GM18868 (cell line): ENCODE measurements at regions not wholly inside any gene's neighbourhood (a gene's known extent, or its start where the extent isn't known, plus 50 kb on each side); places are given as distances from the start of the nearest gene placed in this dataset.
A peak's percentile ranks its signal among the peaks of the same experiment; 100 is the strongest.

ENCODE experiments used
- ATAC-seq: cut with Tn5 transposase; IDR thresholded peaks from one replicate; pipeline ENCODE4 v1.9.1; 2021; ENCODE audit warnings: mild to moderate bottlenecking, moderate library complexity; ENCODE audit not compliant: unreplicated experiment

DNA sequence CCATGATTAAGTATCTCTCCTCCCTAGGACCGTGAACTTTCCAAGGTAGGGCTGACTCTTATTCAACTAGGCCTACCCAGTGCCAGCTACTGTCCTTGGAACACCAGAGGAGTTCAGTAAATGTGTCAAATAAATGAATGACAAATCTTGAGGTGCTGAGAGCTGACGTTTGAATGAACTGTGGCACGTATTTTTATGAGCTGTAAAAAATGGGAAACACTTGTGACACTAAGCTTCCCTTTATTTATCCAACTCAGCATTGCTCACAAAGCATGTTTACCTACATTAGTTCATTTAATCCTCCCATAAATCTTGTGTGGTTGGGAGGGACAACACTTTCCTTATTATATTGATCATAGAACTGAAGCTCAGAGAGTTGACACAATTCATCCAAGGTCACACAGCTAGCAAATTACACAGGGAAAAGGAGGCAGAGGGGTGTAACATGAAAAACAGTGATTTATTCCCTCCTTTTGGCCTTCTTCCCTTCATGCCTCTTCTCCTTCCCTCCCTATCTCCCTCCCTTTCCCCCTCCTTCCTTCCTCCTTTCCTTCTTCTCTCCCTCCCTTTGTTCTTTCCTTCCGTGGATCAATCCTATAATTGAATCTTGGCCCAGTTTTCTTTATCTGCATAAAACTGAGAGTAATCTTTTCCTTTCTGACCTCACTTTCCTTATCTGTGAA is 412.6 kb downstream of the DMRT2 start:
- ATAC-seq = no peak

DNA sequence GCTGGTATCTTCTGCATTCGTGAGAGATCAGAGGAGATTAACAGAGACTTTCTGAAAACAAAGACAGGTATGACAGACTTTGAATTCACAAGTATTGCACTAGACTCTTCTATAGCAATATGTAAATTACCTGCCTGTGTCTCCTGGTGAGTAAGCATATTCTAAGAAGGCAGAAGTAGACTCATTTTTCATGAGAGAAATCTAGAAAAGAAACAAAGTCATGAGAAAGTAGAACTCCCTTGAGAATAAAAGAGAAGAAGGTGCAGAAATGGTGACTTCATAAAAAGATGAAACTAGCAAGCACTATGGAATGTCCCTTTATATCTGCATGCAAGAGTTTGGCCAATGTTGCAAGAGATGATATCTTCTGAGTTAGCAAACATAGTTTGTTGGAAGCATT is 419.8 kb downstream of the DMRT2 start:
- peak; percentile 95 for ATAC-seq

- no peak for ATAC-seq
These were observed 423.9 kb downstream of the DMRT2 start for GRCh38 chr9:1473956-1474634.

GRCh38 chr9:1474671-1475070 is 424.5 kb downstream of the DMRT2 start:
- ATAC-seq = no peak

DNA sequence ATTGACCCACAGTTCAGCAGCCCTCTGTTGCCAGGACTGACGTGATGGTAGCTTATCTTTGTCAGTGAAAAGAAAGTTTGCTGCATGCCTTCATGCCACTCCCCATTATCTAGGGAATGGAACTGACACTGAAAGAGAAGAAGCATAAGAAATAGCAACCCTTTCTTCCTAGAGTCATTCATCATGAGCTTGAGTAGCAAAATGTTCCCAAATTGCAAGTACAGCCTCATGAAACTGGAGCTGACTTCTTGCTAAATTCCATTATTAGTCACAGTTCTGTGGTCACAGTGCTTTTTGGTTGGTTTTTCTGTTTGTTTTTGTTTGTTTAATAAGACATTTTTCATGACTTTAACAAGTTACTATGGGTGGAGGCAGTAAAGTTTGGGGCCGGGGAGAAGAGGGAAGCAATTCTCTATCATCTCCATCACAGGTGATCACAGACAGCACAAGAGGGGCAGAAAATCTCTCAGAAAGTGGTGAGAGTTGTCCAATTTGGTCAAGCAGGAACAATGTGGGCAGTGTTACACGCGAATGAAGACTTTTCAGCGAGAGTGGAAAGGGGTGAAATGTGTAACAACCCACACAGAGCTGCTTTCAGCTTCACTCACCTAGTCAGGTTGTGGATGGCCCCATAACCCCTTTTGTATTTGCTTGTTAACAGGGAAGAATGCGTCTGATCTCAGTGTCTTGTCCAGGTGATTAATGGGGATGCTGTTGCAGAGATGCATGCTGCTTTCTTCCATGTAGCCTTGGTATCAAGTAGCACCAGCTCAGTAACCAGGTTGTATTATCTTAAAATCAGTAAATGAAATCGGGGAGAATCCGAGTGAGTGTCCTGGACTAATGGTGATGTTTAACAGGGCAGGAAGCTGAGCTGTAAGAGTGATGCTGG is 440.4 kb downstream of the DMRT2 start:
- peak; percentile 90 for ATAC-seq

DNA sequence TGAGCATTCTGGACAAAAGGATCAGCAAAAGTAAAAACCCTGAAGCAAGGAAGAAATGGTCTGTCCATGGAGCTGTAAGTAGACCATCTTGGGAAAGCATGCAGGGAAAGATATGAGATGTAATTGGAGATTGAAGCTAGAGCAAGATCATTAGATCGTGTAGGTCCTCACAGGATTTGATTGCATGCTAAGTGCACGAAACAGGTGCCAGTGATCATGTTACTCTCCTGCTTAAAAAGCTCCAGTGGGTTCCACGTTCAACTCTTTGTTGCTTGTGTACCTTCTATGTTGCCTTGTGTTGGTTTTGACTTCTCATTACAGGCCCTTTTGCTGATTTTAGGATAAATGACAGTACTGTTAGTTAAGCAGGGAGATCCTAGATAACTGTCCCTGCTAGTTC is 442.0 kb downstream of the DMRT2 start:
- ATAC-seq = no peak

DNA sequence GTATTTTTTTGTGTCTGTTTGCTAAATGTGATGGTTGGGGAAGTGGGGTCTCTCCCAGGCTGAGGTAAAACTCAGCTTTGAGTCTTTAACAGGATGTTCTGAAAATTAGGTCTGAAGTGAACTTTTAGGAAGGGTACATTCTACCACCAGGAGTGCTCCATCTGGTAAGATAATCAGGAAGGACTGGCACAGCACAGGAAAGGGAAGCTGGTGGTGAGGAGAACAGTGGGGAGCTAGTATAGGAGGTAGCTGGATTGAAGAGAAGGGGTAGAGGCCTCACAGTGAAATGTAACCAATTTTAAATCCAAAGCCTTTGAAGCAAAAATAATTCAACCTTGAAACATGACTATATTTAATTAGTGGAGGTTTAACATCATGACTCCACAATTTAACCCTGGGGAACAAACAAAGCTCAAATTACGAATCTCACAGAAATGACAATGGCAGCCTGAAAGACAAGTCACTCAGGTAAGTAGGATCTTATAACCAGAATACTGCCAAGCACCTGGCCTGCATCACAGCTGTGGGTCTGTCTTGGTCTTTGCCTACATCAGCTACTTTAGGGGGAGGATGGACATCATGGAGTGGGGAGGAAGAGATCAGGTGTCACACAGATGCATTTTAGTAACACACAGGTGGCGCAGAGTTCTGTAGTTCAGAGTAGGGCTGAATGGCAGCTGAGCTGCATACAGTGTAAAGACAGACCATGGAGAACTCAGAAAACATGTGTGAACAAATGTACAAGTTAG is 445.3 kb downstream of the DMRT2 start:
- no peak for ATAC-seq

GRCh38 chr9:1505489-1505888 is 455.3 kb downstream of the DMRT2 start:
- ATAC-seq = peak; percentile 76

DNA sequence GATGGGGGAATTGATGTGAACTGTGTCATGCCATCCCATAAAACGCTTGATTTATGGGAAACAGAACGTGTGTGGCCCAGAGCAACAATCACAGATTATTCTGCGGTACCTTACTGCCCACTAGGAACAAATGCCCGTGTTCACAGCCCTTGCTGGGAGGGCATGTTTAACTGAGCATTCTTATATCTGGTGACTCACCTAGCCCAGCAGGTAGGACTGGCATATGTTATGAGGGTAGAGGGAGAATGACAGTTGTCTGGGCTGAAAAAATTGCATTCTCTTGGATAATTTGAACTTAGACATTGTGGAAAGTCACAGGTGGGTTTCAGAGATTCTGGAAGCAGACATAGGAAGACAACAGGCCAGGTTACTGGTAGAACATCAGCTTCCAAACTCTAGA is 460.6 kb downstream of the DMRT2 start:
- ATAC-seq = no peak

DNA sequence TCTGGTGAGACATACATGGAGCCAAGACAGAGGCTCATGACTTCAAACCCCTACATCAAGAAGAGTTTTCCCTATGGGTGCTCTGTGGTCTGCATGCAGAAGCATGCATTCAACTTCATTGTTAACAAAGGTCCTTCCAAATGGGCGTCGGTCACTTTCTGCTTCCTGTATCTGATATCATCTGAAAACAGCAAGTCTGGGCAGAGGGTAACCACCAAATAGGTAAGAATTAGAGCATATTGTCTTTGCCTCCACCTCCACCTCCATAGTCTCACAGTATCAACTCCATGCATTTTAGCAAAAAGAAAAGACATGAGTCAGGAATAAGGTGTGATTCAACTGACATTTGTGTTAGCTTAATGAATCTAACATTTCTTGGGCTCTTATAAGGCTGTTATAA is 462.9 kb downstream of the DMRT2 start:
- ATAC-seq = no peak

- ATAC-seq = no peak
These were observed 464.1 kb downstream of the DMRT2 start for GRCh38 chr9:1514250-1514649.

DNA sequence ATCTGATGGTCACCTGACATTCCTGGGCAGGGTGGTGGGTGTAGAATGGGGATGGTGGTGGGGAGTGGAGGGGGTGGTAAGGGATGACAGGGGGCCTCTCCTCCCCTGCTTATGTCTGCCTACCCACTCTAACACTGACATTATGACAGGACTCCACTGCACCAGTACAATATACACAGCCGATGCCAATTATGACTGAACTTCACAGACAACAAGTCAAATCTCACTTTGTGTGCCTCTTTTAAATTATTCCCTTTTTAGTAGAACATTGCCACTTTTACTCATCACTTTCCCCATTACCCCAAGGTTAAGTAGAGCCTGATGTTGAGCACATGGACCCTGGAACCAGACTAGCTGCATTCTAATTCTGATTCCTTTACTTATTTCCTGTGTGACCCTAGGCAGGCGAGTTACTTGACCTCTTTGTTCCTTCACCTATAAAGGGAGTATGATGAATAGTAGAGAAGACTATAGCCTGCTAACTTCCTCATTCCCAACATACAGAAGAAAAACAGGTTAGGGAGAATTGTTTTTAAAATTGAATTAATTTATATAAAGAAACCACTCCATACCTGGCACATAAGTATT is 464.7 kb downstream of the DMRT2 start:
- ATAC-seq = no peak

GRCh38 chr9:1515557-1515956 is 465.4 kb downstream of the DMRT2 start:
- no peak for ATAC-seq

GRCh38 chr9:1521547-1521946 is 471.4 kb downstream of the DMRT2 start:
- no peak for ATAC-seq

DNA sequence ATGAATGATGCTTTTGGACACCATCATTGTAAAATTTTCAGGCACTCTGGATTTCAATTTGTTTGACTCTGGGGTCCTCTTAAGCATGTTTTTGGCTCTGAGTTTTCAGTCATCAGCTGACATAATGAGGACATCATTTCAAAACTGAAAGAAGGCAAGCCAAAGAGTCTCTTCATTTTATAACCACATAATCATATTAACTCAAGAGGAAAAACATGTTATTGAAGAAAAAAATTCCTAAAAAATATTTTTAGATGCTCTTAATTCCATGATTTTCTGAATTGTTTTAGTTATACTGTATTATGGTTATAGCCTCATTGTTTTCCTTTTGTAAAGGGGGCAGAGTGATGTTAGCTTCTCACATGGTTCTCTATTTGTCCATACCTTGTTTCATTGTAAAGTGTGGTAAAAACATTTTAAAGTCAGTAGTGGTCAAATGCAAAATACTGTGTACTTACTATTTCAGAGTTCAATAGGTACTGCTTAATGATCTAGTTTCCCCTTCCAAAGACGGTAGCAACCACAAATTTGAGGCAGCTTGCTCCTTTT is 472.1 kb downstream of the DMRT2 start:
- ATAC-seq = peak; percentile 78

DNA sequence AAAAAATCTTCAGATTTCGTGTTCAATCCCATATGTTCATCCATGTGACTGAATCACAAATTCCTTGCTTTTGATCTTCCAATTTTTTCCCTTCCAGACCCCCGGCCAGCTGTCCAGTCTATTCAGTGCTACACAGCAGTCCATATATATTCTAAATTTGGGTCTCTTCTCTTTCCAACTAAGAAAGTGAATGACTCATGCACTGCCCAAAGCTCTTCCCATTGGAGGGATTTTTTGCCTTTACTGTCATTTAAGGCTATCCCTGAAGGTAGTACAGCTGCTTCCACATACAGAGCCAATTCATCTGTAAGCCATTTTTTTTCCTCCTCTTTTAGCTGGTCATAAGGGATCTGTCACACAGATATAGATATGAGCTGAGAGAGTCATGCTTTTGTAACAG is 478.3 kb downstream of the DMRT2 start:
- no peak for ATAC-seq

DNA sequence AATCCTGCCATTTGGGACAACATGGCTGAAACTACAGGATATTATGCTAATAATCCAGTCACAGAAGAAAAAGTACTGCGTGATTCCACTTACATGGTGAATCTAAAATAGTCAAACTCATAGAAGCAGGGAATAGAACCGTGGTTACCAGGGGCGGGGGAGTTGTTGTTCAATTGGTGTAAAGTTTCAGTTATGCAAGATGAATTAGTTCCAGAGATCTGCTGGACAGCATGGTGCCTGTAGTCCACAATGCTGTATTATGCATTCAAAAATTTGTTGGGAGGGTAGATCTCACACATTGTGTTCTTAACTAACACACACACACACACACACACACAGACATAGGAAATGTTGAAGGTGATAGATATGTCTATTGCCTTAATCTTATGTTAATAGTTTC is 480.5 kb downstream of the DMRT2 start:
- no peak for ATAC-seq

DNA sequence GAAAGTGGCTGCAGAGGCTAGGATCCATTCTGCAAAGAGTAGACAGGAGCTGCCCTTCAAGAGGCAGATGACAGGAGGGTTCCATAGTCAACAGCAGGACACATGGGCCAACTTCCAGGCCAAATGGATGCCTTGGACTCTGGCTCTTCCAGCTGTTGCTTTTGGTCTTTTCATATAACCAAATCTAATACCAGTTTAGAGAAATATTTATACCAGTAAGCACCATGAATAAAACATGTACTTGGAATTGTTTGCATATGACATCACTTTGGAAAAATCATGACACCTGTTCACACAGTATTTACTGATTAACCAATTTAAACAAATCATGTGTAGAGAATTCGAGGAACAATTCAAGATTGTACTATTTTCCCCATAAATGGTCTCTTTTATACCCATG is 481.3 kb downstream of the DMRT2 start:
- no peak for ATAC-seq

DNA sequence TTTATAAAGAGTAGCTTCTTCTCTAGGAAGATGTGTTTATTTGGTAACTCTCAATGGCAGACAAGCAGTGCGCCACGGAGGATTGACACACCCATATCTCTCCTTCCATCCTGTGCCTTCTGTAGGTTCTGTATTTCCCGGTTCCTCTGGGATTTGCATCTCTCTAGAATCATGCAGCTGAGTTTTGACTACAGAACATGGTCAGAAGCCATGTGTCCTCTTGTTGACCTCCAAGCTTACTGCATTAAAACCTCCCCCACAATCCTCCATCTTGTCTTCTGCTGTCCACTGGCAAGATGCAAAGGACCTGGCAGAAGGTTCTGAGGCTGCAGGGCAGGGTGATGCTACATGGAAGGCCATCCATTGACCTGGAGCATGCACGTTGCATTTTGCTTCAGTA is 482.0 kb downstream of the DMRT2 start:
- ATAC-seq = no peak

DNA sequence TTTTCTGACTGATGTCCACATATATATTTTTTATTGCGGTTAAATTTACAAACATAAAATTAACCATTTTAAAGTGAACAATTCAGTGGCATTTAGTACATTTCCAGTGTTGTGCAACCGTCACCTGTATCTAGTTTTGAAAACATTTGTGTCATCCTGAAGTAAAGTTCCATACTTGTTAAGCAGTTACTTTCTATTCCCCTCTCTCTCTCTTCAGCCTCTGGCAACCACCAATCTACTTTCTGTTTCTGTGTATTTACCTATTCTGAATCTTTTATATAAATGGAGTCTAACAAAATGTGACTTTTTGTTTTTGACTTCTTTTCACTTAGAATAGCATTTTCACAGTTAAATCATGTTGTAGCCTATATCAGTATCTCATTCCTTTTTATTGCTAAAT is 480.1 kb upstream of the SMARCA2 start:
- peak; percentile 45 for ATAC-seq
